Upper lobe of left lung (tissue), 6 donors: ENCODE measurements at regions not wholly inside any gene's neighbourhood (a gene's known extent, or its start where the extent isn't known, plus 50 kb on each side); places are given as distances from the start of the nearest gene placed in this dataset.

Source experiments
- ATAC-seq, 2 donors: fragments of 200-7000 bp; cut with Tn5 transposase; one replicate each; pipeline ENCODE4 v1.9.1; 2022; ENCODE audit warnings: mild to moderate bottlenecking in 2 of 2, moderate library complexity in 2 of 2; ENCODE audit not compliant: low FRiP score in 2 of 2
- DNase-seq, 2 donors: peaks; one replicate each; pipeline ENCODE4 v3.0.0-alpha.2; 2019 to 2020
- H3K27ac ChIP-seq, 4 donors: fragments of 200-600 bp; sonication (generic); one replicate each; pipeline ENCODE4 v1.5.1; 2016 to 2019
- H3K27me3 ChIP-seq, 4 donors: fragments of 200-600 bp; sonication (generic); one replicate each; pipeline ENCODE4 v1.5.1; 2017 to 2019
- H3K36me3 ChIP-seq, 4 donors: fragments of 200-600 bp; sonication (generic); one replicate each; pipeline ENCODE4 v1.5.1; 2016 to 2019
- H3K4me1 ChIP-seq, 4 donors: fragments of 200-600 bp; sonication (generic); one replicate each; pipeline ENCODE4 v1.5.1; 2018 to 2019
- H3K4me3 ChIP-seq, 4 donors: fragments of 200-600 bp; sonication (generic); one replicate each; pipeline ENCODE4 v1.5.1; 2017 to 2019; ENCODE audit warnings: mild to moderate bottlenecking in 2 of 4, moderate library complexity in 1 of 4
- H3K9me3 ChIP-seq, 4 donors: fragments of 200-600 bp; sonication (generic); one replicate each; pipeline ENCODE4 v1.5.1; 2018 to 2019
- EP300 ChIP-seq, 4 donors: sonication (generic); formaldehyde crosslinking; IDR thresholded peaks; one replicate each; pipeline ENCODE4 v1.5.1; 2017; ENCODE audit warnings: antibody characterized with exemption in 4 of 4, control low read depth in 2 of 4
- POLR2A ChIP-seq, 4 donors: fragments of 450-650 bp; IDR thresholded peaks; one replicate each; pipeline ENCODE4 v1.5.1; 2016 to 2017; ENCODE audit warnings: antibody characterized with exemption in 4 of 4, mild to moderate bottlenecking in 2 of 4
- POLR2AphosphoS5 ChIP-seq, 2 donors: sonication (generic); formaldehyde crosslinking; IDR thresholded peaks; one replicate each; pipeline ENCODE4 v1.5.1; 2017; ENCODE audit warnings: antibody characterized with exemption in 2 of 2
- whole genome bisulfite sequencing, 2 donors: methylation state at CpG; one replicate each; pipeline ENCODE4 v1.1.5; 2017 to 2018; 5-methylcytosine and 5-hydroxymethylcytosine counted together
- TF ChIP-seq, protein P1 (sequence below), 6 experiments: fragments of 450-650 bp in 4 of 6; fragments of 200-600 bp in 2 of 6; sonication (generic) in 2 of 6; IDR thresholded peaks; one replicate each; pipeline ENCODE4 v1.5.1; 2016 to 2019; ENCODE audit warnings: antibody characterized with exemption in 6 of 6
- donor health status: DM: no; HTN: no; CAD: no; lungs with moderate emphysema.
- donor health status: DM: no; HTN: yes; CAD: no; lungs with severe emphysema.

- H3K27ac ChIP-seq = no peak overlapping the region
- peak in 1 of 2 donors; percentile 19 for ATAC-seq
- no peaks in the 10 kb centered on the region for H3K36me3 ChIP-seq
- H3K27me3 ChIP-seq = no peaks in the 10 kb centered on the region
- H3K9me3 ChIP-seq = no peaks in the 10 kb centered on the region
- no peak overlapping the region for H3K4me3 ChIP-seq
- peak in 1 of 2 donors; percentile 69 for DNase-seq
- WGBS, 2 donors = 79 to 88% methylated on average over 1 to 3 of the region's 21 CpGs
- H3K4me1 ChIP-seq = no peaks in the 10 kb centered on the region
- TF ChIP-seq POLR2AphosphoS5 (IDR thresholded peaks at IDR 0.05) (no peak), POLR2A (IDR thresholded peaks at IDR 0.05) (no peak), EP300 (IDR thresholded peaks at IDR 0.05) (no peak)
- TF ChIP-seq, protein P1, sequence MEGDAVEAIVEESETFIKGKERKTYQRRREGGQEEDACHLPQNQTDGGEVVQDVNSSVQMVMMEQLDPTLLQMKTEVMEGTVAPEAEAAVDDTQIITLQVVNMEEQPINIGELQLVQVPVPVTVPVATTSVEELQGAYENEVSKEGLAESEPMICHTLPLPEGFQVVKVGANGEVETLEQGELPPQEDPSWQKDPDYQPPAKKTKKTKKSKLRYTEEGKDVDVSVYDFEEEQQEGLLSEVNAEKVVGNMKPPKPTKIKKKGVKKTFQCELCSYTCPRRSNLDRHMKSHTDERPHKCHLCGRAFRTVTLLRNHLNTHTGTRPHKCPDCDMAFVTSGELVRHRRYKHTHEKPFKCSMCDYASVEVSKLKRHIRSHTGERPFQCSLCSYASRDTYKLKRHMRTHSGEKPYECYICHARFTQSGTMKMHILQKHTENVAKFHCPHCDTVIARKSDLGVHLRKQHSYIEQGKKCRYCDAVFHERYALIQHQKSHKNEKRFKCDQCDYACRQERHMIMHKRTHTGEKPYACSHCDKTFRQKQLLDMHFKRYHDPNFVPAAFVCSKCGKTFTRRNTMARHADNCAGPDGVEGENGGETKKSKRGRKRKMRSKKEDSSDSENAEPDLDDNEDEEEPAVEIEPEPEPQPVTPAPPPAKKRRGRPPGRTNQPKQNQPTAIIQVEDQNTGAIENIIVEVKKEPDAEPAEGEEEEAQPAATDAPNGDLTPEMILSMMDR (IDR thresholded peaks at IDR 0.05) = no peak
Observed at GRCh38 chr2:33775306-33775705, 176.2 kb upstream of the FAM98A start.

GRCh38 chr2:33770023-33770422 lies 170.9 kb upstream of the FAM98A start:
- H3K4me1 ChIP-seq = no peaks in the 10 kb centered on the region
- ATAC-seq = no peak
- WGBS, 2 donors = 88 to 91% methylated on average over 2 of the region's 2 CpGs

GRCh38 chr2:33766175-33766574 lies 167.1 kb upstream of the FAM98A start:
- WGBS, 2 donors = 50 to 53% methylated on average over 4 of the region's 4 CpGs
- H3K27me3 ChIP-seq = no peaks in the 10 kb centered on the region
- H3K9me3 ChIP-seq = peaks cover 0 to 4% (median 0%) of the 10 kb centered on the region in 4 donors
- DNase-seq (no peak), ATAC-seq (no peak)
- no peaks in the 10 kb centered on the region for H3K4me1 ChIP-seq
- TF ChIP-seq POLR2AphosphoS5 (IDR thresholded peaks at IDR 0.05) (no peak), POLR2A (IDR thresholded peaks at IDR 0.05) (no peak), EP300 (IDR thresholded peaks at IDR 0.05) (no peak)
- TF ChIP-seq, protein P1 (IDR thresholded peaks at IDR 0.05) = no peak
- H3K4me3 ChIP-seq = no peak overlapping the region
- H3K36me3 ChIP-seq = no peaks in the 10 kb centered on the region
- no peak overlapping the region for H3K27ac ChIP-seq

More at GRCh38 chr2:33770023-33770422, 170.9 kb upstream of the FAM98A start:
- TF ChIP-seq POLR2A (IDR thresholded peaks at IDR 0.05) (no peak), EP300 (IDR thresholded peaks at IDR 0.05) (no peak)
- DNase-seq = no peak
- Histone ChIP-seq H3K4me3 (no peak overlapping the region), H3K9me3 (no peaks in the 10 kb centered on the region), H3K36me3 (no peaks in the 10 kb centered on the region), H3K27ac (no peak overlapping the region), H3K27me3 (no peaks in the 10 kb centered on the region)

GRCh38 chr2:33765122-33765521 lies 166.0 kb upstream of the FAM98A start:
- Histone ChIP-seq H3K4me1 (no peaks in the 10 kb centered on the region), H3K9me3 (peaks cover 0 to 4% (median 0%) of the 10 kb centered on the region in 4 donors), H3K27me3 (no peaks in the 10 kb centered on the region), H3K27ac (no peak overlapping the region), H3K4me3 (no peak overlapping the region), H3K36me3 (no peaks in the 10 kb centered on the region)
- ATAC-seq (no peak), DNase-seq (no peak)
- WGBS, 2 donors = 33 to 35% methylated on average over 2 of the region's 2 CpGs
- TF ChIP-seq EP300 (IDR thresholded peaks at IDR 0.05) = no peak
- TF ChIP-seq POLR2A (IDR thresholded peaks at IDR 0.05) = no peak
- TF ChIP-seq, protein P1 (IDR thresholded peaks at IDR 0.05) = no peak
- no peak for TF ChIP-seq POLR2AphosphoS5 (IDR thresholded peaks at IDR 0.05)

GRCh38 chr2:33764551-33764950 lies 165.5 kb upstream of the FAM98A start:
- DNase-seq = no peak
- TF ChIP-seq EP300 (IDR thresholded peaks at IDR 0.05) (no peak), POLR2AphosphoS5 (IDR thresholded peaks at IDR 0.05) (no peak), POLR2A (IDR thresholded peaks at IDR 0.05) (no peak)

DNA sequence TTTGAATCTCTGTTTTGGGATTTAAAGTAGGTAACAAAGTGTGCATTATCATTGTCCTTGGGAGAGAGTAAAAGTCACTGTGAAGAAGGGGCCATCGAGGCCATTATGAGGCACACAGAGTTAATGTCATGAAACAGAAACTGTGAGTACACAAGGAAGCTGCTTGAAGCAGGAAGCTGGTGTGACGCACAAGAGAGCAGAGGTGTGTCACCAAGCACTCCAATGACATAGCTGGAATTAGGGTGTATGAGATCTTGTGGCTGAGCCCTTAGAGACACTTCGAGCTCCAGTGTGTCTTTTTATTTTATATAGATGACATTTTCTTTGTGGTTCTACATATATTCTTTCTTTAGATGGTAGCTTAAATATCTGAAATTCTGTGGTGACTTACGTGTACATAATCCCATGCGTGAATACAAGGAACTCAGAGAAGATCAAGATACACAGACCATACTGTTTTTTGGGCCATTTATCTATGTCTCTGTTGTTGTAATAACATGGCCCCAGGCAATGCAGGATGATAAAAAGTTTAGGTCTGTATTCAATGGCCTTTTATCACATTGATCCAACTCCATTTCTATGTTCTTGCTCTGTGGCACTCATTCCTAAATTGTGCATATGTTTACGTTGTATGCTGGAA lies 164.7 kb upstream of the FAM98A start:
- TF ChIP-seq POLR2A (IDR thresholded peaks at IDR 0.05) (no peak), POLR2AphosphoS5 (IDR thresholded peaks at IDR 0.05) (no peak), EP300 (IDR thresholded peaks at IDR 0.05) (no peak)
- TF ChIP-seq, protein P1 (IDR thresholded peaks at IDR 0.05) = no peak
- ATAC-seq (peak in 1 of 2 donors; percentile 15), DNase-seq (peak in 1 of 2 donors; percentile 54)
- no peaks in the 10 kb centered on the region for H3K27me3 ChIP-seq
- no peaks in the 10 kb centered on the region for H3K4me1 ChIP-seq
- no peak overlapping the region for H3K4me3 ChIP-seq
- no peaks in the 10 kb centered on the region for H3K36me3 ChIP-seq
- peaks cover 0 to 4% (median 0%) of the 10 kb centered on the region in 4 donors for H3K9me3 ChIP-seq
- no peak overlapping the region for H3K27ac ChIP-seq
- WGBS, 2 donors = 63 to 69% methylated on average over 6 of the region's 6 CpGs

More at GRCh38 chr2:33764551-33764950, 165.5 kb upstream of the FAM98A start:
- peaks cover 0 to 4% (median 0%) of the 10 kb centered on the region in 4 donors for H3K9me3 ChIP-seq
- no peaks in the 10 kb centered on the region for H3K36me3 ChIP-seq
- no peaks in the 10 kb centered on the region for H3K27me3 ChIP-seq
- H3K4me3 ChIP-seq = no peak overlapping the region
- H3K27ac ChIP-seq = no peak overlapping the region
- 55 to 74% methylated on average over 5 of the region's 5 CpGs for WGBS, 2 donors
- no peak for ATAC-seq
- H3K4me1 ChIP-seq = no peaks in the 10 kb centered on the region
